ENCODE measurements at regions not wholly inside any gene's neighbourhood (a gene's known extent, or its start where the extent isn't known, plus 50 kb on each side); places are given as distances from the start of the nearest gene placed in this dataset.

DNA sequence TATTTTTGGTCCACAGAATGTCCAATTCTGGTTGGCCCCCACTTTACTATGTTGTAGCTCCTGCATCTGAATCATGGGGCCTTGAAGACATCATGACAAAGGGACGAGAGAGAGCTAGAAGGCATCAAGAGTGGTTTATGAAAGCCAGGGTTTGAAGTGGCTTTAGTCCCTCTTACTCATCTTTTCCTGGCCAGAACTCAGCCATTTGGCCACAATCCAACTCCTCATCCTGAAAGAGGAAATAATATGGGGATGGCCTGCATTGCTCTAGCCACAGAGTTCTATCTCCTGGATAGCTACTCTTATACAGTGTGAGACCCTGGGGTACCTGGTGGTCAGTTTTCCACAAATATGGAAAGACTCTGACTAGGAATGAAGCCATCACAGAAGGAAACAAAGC lies 418.9 kb downstream of the XPNPEP1 start:
- Histone ChIP-seq H2AFZ (no peak overlapping the region), H3K79me2 (replicated peaks; ENCODE audit: insufficient read depth) (no peaks in the 10 kb centered on the region), H3K4me3 (no peak overlapping the region), H3K4me1 (ENCODE audit: insufficient read depth) (no peaks in the 10 kb centered on the region), H3K27ac (ENCODE audit: low read depth) (no peak overlapping the region), H3K27me3 (ENCODE audit: insufficient read depth) (no peaks in the 10 kb centered on the region), H4K20me1 (replicated peaks; ENCODE audit: insufficient read depth) (no peaks in the 10 kb centered on the region), H3K36me3 (ENCODE audit: insufficient read depth) (no peaks in the 10 kb centered on the region), H3K9me2 (ENCODE audit: insufficient read depth) (peaks cover 5% of the 10 kb centered on the region; the same call in 1 of the 2 replicates), H3F3A (replicated peaks; ENCODE audit: low read depth) (no peaks in the 10 kb centered on the region), H3K4me2 (no peak overlapping the region)
- Mint-ChIP-seq H3K9me3 (peaks cover 41% of the 10 kb centered on the region), H3K4me3 (no peak overlapping the region), H3K4me1 (no peaks in the 10 kb centered on the region), H3K27ac (no peak overlapping the region), H3K27me3 (ENCODE audit: insufficient read depth, low read depth, poor library complexity) (peaks cover 3% of the 10 kb centered on the region), H3K36me3 (ENCODE audit: low read depth) (peaks cover 6% of the 10 kb centered on the region; the same call in 2 of the 3 replicates)
- DNase-seq (ENCODE audit: low spot score) (no peak), ATAC-seq (no peak)
- TF ChIP-seq, protein P1, sequence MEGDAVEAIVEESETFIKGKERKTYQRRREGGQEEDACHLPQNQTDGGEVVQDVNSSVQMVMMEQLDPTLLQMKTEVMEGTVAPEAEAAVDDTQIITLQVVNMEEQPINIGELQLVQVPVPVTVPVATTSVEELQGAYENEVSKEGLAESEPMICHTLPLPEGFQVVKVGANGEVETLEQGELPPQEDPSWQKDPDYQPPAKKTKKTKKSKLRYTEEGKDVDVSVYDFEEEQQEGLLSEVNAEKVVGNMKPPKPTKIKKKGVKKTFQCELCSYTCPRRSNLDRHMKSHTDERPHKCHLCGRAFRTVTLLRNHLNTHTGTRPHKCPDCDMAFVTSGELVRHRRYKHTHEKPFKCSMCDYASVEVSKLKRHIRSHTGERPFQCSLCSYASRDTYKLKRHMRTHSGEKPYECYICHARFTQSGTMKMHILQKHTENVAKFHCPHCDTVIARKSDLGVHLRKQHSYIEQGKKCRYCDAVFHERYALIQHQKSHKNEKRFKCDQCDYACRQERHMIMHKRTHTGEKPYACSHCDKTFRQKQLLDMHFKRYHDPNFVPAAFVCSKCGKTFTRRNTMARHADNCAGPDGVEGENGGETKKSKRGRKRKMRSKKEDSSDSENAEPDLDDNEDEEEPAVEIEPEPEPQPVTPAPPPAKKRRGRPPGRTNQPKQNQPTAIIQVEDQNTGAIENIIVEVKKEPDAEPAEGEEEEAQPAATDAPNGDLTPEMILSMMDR (conservative IDR thresholded peaks at IDR 0.05; ENCODE audit: low read depth in 2 of 2) = no peak
- TF ChIP-seq, protein P2, sequence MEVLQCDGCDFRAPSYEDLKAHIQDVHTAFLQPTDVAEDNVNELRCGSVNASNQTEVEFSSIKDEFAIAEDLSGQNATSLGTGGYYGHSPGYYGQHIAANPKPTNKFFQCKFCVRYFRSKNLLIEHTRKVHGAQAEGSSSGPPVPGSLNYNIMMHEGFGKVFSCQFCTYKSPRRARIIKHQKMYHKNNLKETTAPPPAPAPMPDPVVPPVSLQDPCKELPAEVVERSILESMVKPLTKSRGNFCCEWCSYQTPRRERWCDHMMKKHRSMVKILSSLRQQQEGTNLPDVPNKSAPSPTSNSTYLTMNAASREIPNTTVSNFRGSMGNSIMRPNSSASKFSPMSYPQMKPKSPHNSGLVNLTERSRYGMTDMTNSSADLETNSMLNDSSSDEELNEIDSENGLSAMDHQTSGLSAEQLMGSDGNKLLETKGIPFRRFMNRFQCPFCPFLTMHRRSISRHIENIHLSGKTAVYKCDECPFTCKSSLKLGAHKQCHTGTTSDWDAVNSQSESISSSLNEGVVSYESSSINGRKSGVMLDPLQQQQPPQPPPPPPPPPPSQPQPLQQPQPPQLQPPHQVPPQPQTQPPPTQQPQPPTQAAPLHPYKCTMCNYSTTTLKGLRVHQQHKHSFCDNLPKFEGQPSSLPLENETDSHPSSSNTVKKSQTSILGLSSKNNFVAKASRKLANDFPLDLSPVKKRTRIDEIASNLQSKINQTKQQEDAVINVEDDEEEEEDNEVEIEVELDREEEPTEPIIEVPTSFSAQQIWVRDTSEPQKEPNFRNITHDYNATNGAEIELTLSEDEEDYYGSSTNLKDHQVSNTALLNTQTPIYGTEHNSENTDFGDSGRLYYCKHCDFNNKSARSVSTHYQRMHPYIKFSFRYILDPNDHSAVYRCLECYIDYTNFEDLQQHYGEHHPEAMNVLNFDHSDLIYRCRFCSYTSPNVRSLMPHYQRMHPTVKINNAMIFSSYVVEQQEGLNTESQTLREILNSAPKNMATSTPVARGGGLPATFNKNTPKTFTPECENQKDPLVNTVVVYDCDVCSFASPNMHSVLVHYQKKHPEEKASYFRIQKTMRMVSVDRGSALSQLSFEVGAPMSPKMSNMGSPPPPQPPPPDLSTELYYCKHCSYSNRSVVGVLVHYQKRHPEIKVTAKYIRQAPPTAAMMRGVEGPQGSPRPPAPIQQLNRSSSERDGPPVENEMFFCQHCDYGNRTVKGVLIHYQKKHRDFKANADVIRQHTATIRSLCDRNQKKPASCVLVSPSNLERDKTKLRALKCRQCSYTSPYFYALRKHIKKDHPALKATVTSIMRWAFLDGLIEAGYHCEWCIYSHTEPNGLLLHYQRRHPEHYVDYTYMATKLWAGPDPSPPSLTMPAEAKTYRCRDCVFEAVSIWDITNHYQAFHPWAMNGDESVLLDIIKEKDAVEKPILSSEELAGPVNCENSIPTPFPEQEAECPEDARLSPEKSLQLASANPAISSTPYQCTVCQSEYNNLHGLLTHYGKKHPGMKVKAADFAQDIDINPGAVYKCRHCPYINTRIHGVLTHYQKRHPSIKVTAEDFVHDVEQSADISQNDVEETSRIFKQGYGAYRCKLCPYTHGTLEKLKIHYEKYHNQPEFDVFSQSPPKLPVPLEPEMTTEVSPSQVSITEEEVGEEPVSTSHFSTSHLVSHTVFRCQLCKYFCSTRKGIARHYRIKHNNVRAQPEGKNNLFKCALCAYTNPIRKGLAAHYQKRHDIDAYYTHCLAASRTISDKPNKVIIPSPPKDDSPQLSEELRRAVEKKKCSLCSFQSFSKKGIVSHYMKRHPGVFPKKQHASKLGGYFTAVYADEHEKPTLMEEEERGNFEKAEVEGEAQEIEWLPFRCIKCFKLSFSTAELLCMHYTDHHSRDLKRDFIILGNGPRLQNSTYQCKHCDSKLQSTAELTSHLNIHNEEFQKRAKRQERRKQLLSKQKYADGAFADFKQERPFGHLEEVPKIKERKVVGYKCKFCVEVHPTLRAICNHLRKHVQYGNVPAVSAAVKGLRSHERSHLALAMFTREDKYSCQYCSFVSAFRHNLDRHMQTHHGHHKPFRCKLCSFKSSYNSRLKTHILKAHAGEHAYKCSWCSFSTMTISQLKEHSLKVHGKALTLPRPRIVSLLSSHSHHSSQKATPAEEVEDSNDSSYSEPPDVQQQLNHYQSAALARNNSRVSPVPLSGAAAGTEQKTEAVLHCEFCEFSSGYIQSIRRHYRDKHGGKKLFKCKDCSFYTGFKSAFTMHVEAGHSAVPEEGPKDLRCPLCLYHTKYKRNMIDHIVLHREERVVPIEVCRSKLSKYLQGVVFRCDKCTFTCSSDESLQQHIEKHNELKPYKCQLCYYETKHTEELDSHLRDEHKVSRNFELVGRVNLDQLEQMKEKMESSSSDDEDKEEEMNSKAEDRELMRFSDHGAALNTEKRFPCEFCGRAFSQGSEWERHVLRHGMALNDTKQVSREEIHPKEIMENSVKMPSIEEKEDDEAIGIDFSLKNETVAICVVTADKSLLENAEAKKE (CRISPR knock-in tag; IDR thresholded peaks at IDR 0.05) = no peak
- TF ChIP-seq, protein P3, sequence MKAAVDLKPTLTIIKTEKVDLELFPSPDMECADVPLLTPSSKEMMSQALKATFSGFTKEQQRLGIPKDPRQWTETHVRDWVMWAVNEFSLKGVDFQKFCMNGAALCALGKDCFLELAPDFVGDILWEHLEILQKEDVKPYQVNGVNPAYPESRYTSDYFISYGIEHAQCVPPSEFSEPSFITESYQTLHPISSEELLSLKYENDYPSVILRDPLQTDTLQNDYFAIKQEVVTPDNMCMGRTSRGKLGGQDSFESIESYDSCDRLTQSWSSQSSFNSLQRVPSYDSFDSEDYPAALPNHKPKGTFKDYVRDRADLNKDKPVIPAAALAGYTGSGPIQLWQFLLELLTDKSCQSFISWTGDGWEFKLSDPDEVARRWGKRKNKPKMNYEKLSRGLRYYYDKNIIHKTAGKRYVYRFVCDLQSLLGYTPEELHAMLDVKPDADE (IDR thresholded peaks at IDR 0.05) = no peak
- TF ChIP-seq STAT1 (IDR thresholded peaks at IDR 0.05; ENCODE audit: unreplicated experiment) (no peak), JUNB (IDR thresholded peaks at IDR 0.05; ENCODE audit: unreplicated experiment) (no peak), NANOG (IDR thresholded peaks at IDR 0.05; ENCODE audit: borderline replicate concordance) (no peak), POLR2AphosphoS5 (IDR thresholded peaks at IDR 0.05; ENCODE audit: low read depth) (no peak), ZNF114 (CRISPR knock-in tag; IDR thresholded peaks at IDR 0.05) (no peak), EZH2phosphoT487 (IDR thresholded peaks at IDR 0.05; ENCODE audit: unreplicated experiment) (no peak), CREB1 (CRISPR knock-in tag; IDR thresholded peaks at IDR 0.05; ENCODE audit: low read depth) (no peak), EZH2 (IDR thresholded peaks at IDR 0.05; ENCODE audit: low read depth, unreplicated experiment) (no peak), ZNF331 (CRISPR knock-in tag; IDR thresholded peaks at IDR 0.05; ENCODE audit: low read depth) (no peak)
- TF ChIP-seq, protein P4, sequence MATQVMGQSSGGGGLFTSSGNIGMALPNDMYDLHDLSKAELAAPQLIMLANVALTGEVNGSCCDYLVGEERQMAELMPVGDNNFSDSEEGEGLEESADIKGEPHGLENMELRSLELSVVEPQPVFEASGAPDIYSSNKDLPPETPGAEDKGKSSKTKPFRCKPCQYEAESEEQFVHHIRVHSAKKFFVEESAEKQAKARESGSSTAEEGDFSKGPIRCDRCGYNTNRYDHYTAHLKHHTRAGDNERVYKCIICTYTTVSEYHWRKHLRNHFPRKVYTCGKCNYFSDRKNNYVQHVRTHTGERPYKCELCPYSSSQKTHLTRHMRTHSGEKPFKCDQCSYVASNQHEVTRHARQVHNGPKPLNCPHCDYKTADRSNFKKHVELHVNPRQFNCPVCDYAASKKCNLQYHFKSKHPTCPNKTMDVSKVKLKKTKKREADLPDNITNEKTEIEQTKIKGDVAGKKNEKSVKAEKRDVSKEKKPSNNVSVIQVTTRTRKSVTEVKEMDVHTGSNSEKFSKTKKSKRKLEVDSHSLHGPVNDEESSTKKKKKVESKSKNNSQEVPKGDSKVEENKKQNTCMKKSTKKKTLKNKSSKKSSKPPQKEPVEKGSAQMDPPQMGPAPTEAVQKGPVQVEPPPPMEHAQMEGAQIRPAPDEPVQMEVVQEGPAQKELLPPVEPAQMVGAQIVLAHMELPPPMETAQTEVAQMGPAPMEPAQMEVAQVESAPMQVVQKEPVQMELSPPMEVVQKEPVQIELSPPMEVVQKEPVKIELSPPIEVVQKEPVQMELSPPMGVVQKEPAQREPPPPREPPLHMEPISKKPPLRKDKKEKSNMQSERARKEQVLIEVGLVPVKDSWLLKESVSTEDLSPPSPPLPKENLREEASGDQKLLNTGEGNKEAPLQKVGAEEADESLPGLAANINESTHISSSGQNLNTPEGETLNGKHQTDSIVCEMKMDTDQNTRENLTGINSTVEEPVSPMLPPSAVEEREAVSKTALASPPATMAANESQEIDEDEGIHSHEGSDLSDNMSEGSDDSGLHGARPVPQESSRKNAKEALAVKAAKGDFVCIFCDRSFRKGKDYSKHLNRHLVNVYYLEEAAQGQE (IDR thresholded peaks at IDR 0.05; ENCODE audit: unreplicated experiment) = no peak

All from GM23338 (cell line).